AG09309 (cell line): ENCODE measurements at regions not wholly inside any gene's neighbourhood (a gene's known extent, or its start where the extent isn't known, plus 50 kb on each side); places are given as distances from the start of the nearest gene placed in this dataset.
A peak's percentile ranks its signal among the peaks of the same experiment; 100 is the strongest.

Experiments
- DNase-seq: peaks from one replicate; pipeline ENCODE4 v3.0.0-alpha.2; 2010; ENCODE audit warnings: low read depth
- H3K4me3 ChIP-seq: 2 replicates; pipeline ENCODE4 v1.5.1; 2011; ENCODE audit warnings: mild to moderate bottlenecking, low read depth, low read length, moderate library complexity; ENCODE audit not compliant: control insufficient read depth
- CTCF ChIP-seq: IDR thresholded peaks from 2 replicates; pipeline ENCODE4 v1.5.1; 2011; ENCODE audit warnings: mild to moderate bottlenecking, low read depth, low read length, inconsistent platforms; ENCODE audit not compliant: insufficient read depth, control insufficient read depth; ENCODE audit errors: missing control alignments

DNA sequence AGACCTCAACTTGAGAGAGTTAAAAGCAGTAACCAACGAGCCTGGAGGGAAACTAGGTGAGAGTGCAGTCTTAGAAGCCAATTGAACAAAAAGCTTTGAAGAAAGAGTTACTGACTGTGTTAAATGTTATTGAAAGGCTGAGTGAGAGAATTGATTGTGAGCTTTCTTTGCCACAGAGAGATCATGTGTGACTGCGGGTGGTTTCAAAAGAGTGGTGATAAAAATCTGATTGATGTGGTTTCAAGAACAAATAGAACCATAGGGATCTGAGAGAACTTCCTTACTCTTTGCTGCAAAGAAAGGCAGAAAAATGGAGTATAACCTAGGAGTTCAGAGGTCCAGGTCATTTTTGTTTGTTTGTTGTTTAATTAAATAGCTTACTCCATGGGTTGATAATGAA is 759.9 kb upstream of the ALCAM start:
- no peak for DNase-seq
- no peak for TF ChIP-seq CTCF

GRCh38 chr3:104610730-104611652 is 755.7 kb upstream of the ALCAM start:
- DNase-seq = no peak
- TF ChIP-seq CTCF = peak; percentile 4
- no peak overlapping the region for H3K4me3 ChIP-seq

More for the DNA sequence above, 759.9 kb upstream of the ALCAM start:
- H3K4me3 ChIP-seq = no peak overlapping the region

DNA sequence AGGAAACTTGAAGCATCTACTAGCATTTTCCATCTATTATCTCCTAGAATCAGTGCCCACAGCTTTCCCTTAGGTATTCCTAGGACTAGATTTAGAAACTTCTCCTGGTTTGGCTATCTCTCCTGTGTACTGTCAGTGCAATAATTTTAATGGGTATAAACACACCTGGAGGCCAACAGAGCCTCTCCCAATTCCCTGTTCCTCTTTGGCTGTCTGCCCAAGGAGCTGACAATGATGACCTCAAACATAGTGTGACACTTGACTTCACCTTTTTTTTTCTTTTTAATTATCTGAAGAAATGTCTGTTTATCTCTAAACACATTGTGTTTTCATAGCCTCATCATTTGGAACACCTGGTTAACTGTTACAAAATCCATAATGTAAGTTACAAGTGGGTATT is 754.5 kb upstream of the ALCAM start:
- no peak for TF ChIP-seq CTCF
- H3K4me3 ChIP-seq = no peak overlapping the region
- DNase-seq = no peak

DNA sequence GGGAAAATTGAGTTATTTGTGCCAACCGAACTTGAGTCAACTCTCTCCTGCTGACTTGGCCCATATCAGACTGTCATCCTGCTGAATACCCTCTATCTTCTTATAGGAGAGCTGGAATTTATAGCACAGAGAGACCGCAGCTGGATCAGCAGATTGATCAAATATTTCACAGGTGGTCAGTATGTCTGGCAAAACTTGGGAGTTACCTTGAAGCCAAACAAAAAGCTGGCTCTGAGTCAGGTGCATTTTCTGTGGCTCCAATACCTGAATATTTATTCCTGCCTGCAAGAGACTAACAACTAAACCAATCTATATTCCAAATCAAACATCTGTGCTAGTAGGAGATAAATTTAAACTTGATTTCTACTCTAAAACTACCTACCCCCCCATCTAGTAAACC is 752.1 kb upstream of the ALCAM start:
- no peak overlapping the region for H3K4me3 ChIP-seq
- DNase-seq = no peak
- TF ChIP-seq CTCF = no peak

- H3K4me3 ChIP-seq = no peak overlapping the region
- DNase-seq = peak; percentile 48
- peak; percentile 65 for TF ChIP-seq CTCF
These were observed 738.4 kb upstream of the ALCAM start for GRCh38 chr3:104628185-104628789.

GRCh38 chr3:104629038-104629437 is 737.7 kb upstream of the ALCAM start:
- TF ChIP-seq CTCF = no peak
- H3K4me3 ChIP-seq = no peak overlapping the region
- DNase-seq = peak; percentile 43
